SK-N-MC (cell line): ENCODE measurements at regions not wholly inside any gene's neighbourhood (a gene's known extent, or its start where the extent isn't known, plus 50 kb on each side); places are given as distances from the start of the nearest gene placed in this dataset.

Source experiments
- EZH2 ChIP-seq: fragments of 200-600 bp; sonication (generic); IDR thresholded peaks from one replicate; pipeline ENCODE4 v1.6.1; 2017; ENCODE audit warnings: antibody characterized with exemption
- POLR2AphosphoS5 ChIP-seq: IDR thresholded peaks from 2 replicates; pipeline ENCODE4 v1.6.1; 2012; ENCODE audit warnings: mild to moderate bottlenecking, low read depth, low read length, borderline replicate concordance

DNA sequence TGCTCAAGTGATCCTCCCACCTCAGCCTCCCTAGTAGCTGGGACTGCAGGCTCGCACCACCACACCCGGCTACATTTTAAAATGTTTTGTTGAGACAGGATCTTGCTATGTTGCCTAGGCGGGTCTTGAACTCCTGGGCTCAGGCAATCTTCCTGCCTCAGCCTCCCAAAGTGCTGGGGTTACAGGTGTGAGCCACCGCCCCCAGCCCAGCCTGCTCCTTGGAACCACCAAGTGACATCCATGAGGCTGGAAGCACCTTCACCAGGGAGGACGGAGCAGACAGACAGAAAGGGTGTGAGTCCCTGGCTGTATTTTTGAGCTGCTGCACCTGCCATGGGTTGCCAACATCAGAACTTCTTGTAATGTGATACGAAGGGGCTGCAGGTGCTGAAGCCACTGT is 62.3 kb upstream of the UBE3C start:
- TF ChIP-seq EZH2 (no peak), POLR2AphosphoS5 (no peak)
